GM23248 (cell line): ENCODE measurements at regions not wholly inside any gene's neighbourhood (a gene's known extent, or its start where the extent isn't known, plus 50 kb on each side); places are given as distances from the start of the nearest gene placed in this dataset.

Source experiments
- EZH2 ChIP-seq: fragments of 200-600 bp; sonication (generic); IDR thresholded peaks from 2 replicates; pipeline ENCODE4 v1.6.1; 2018; ENCODE audit warnings: antibody characterized with exemption, mild to moderate bottlenecking; ENCODE audit not compliant: insufficient read depth, poor library complexity, severe bottlenecking
- EZH2phosphoT487 ChIP-seq: fragments of 200-600 bp; sonication (generic); IDR thresholded peaks from 2 replicates; pipeline ENCODE4 v1.6.1; 2018; ENCODE audit warnings: antibody characterized with exemption, moderate library complexity, mild to moderate bottlenecking, low read depth; ENCODE audit not compliant: insufficient read depth

GRCh38 chr3:59576606-59577005, 526.8 kb upstream of the CFAP20DC start:
- TF ChIP-seq EZH2phosphoT487 (no peak), EZH2 (no peak)
